ENCODE measurements at regions not wholly inside any gene's neighbourhood (a gene's known extent, or its start where the extent isn't known, plus 50 kb on each side); places are given as distances from the start of the nearest gene placed in this dataset.
"Not testable (repeated sequence)": the region's sequence is repeated elsewhere in the genome, so short reads cannot be mapped to it uniquely, and the experiment has no call there.

- H3K27me3 ChIP-seq (ENCODE audit: control insufficient read depth, insufficient read depth, low read length, poor library complexity, severe bottlenecking); H3K4me1 ChIP-seq (ENCODE audit: control insufficient read depth, insufficient read depth, low read length); H3K4me1 Mint-ChIP-seq; H3K36me3 ChIP-seq (ENCODE audit: control insufficient read depth, insufficient read depth, low read length); H3K27me3 Mint-ChIP-seq (ENCODE audit: insufficient read depth); DNase-seq; H3K27ac Mint-ChIP-seq; H3K4me3 Mint-ChIP-seq; H3K36me3 Mint-ChIP-seq (ENCODE audit: low read depth); H3K27ac ChIP-seq (ENCODE audit: low read depth, low read length); H3K9ac ChIP-seq (ENCODE audit: extremely low read depth, low read length, poor library complexity, severe bottlenecking); H3K4me3 ChIP-seq (ENCODE audit: low read length): not testable (repeated sequence)
- 88% methylated on average over 4 of the region's 5 CpGs; no CpG with 5 or more reads in 1 of the 2 experiments for WGBS, 2 experiments (ENCODE audit: insufficient coverage in 1 of 2, insufficient read length in 1 of 2)
- H3K9me3 Mint-ChIP-seq = peaks cover 28% of the 10 kb centered on the region
- peak; percentile 70 for TF ChIP-seq CTCF (conservative IDR thresholded peaks at IDR 0.05)
- H3K9me3 ChIP-seq (ENCODE audit: control insufficient read depth, low read length) = peaks cover 21% of the 10 kb centered on the region
These were observed 140.9 kb downstream of the LIG4 start for GRCh38 chr13:108074429-108074828.

- Histone ChIP-seq H3K36me3 (ENCODE audit: control insufficient read depth, insufficient read depth, low read length) (no peaks in the 10 kb centered on the region), H3K9me3 (ENCODE audit: control insufficient read depth, low read length) (peaks cover 38% of the 10 kb centered on the region), H3K9ac (ENCODE audit: extremely low read depth, low read length, poor library complexity, severe bottlenecking) (no peak overlapping the region), H3K4me1 (ENCODE audit: control insufficient read depth, insufficient read depth, low read length) (no peaks in the 10 kb centered on the region), H3K27ac (ENCODE audit: low read depth, low read length) (no peak overlapping the region), H3K27me3 (ENCODE audit: control insufficient read depth, insufficient read depth, low read length, poor library complexity, severe bottlenecking) (no peaks in the 10 kb centered on the region), H3K4me3 (ENCODE audit: low read length) (no peak overlapping the region)
- no peak overlapping the region for H3K4me3 Mint-ChIP-seq
- no peak for DNase-seq
- H3K4me1 Mint-ChIP-seq = no peaks in the 10 kb centered on the region
- H3K9me3 Mint-ChIP-seq = peaks cover 36% of the 10 kb centered on the region
- peaks cover 4% of the 10 kb centered on the region for H3K27me3 Mint-ChIP-seq (ENCODE audit: insufficient read depth)
- peaks cover 2% of the 10 kb centered on the region for H3K36me3 Mint-ChIP-seq (ENCODE audit: low read depth)
- no peak overlapping the region for H3K27ac Mint-ChIP-seq
- WGBS, 2 experiments (ENCODE audit: insufficient coverage in 1 of 2, insufficient read length in 1 of 2) = 55 to 65% methylated on average over 5 of the region's 5 CpGs
- no peak for TF ChIP-seq CTCF (conservative IDR thresholded peaks at IDR 0.05)
These were observed 144.4 kb downstream of the LIG4 start for GRCh38 chr13:108070925-108071324.

GRCh38 chr13:108070491-108070890, 144.8 kb downstream of the LIG4 start:
- Mint-ChIP-seq H3K4me1 (no peaks in the 10 kb centered on the region), H3K9me3 (peaks cover 36% of the 10 kb centered on the region), H3K27ac (no peak overlapping the region), H3K4me3 (no peak overlapping the region), H3K27me3 (ENCODE audit: insufficient read depth) (peaks cover 4% of the 10 kb centered on the region), H3K36me3 (ENCODE audit: low read depth) (peaks cover 2% of the 10 kb centered on the region)
- Histone ChIP-seq H3K4me3 (ENCODE audit: low read length) (peak overlapping the region; percentile 48), H3K27ac (ENCODE audit: low read depth, low read length) (no peak overlapping the region), H3K9ac (ENCODE audit: extremely low read depth, low read length, poor library complexity, severe bottlenecking) (no peak overlapping the region), H3K9me3 (ENCODE audit: control insufficient read depth, low read length) (peaks cover 38% of the 10 kb centered on the region), H3K4me1 (ENCODE audit: control insufficient read depth, insufficient read depth, low read length) (no peaks in the 10 kb centered on the region), H3K27me3 (ENCODE audit: control insufficient read depth, insufficient read depth, low read length, poor library complexity, severe bottlenecking) (no peaks in the 10 kb centered on the region), H3K36me3 (ENCODE audit: control insufficient read depth, insufficient read depth, low read length) (no peaks in the 10 kb centered on the region)
- no peak for DNase-seq
- WGBS, 2 experiments (ENCODE audit: insufficient coverage in 1 of 2, insufficient read length in 1 of 2) = 93 to 94% methylated on average over 2 to 4 of the region's 4 CpGs
- no peak for TF ChIP-seq CTCF (conservative IDR thresholded peaks at IDR 0.05)
